Vagina (tissue), 2 donors: ENCODE measurements at regions not wholly inside any gene's neighbourhood (a gene's known extent, or its start where the extent isn't known, plus 50 kb on each side); places are given as distances from the start of the nearest gene placed in this dataset.
A peak's percentile ranks its signal among the peaks of the same experiment; 100 is the strongest.

Experiments used
- DNase-seq, 2 donors: peaks; one replicate each; pipeline ENCODE4 v3.0.0-alpha.2; 2017; ENCODE audit errors: extremely low spot score in 2 of 2
- H3K27ac ChIP-seq: fragments of 200-600 bp; sonication (generic); one replicate; pipeline ENCODE4 v1.5.1; 2019
- H3K27me3 ChIP-seq: fragments of 200-600 bp; sonication (generic); one replicate; pipeline ENCODE4 v1.5.1; 2019
- H3K36me3 ChIP-seq, 2 donors: fragments of 200-600 bp; sonication (generic); one replicate each; pipeline ENCODE4 v1.5.1; 2017 to 2019
- H3K4me1 ChIP-seq: fragments of 200-600 bp; sonication (generic); one replicate; pipeline ENCODE4 v1.5.1; 2019
- H3K4me3 ChIP-seq, 2 donors: fragments of 200-600 bp; sonication (generic); 1 replicate in 1 of 2; 2 replicates in 1 of 2; pipeline ENCODE4 v1.5.1; 2016 to 2019
- H3K9me3 ChIP-seq: fragments of 200-600 bp; sonication (generic); one replicate; pipeline ENCODE4 v1.5.1; 2019
- CTCF ChIP-seq, 3 experiments: fragments of 450-650 bp in 2 of 3; fragments of 200-600 bp in 1 of 3; sonication (generic) in 1 of 3; IDR thresholded peaks; one replicate each; pipeline ENCODE4 v1.5.1; 2017 to 2019; ENCODE audit warnings: antibody characterized with exemption in 3 of 3, mild to moderate bottlenecking in 2 of 3, moderate library complexity in 2 of 3
- POLR2A ChIP-seq, 2 donors: fragments of 450-650 bp; IDR thresholded peaks; one replicate each; pipeline ENCODE4 v1.6.1; 2017; ENCODE audit warnings: antibody characterized with exemption in 2 of 2, mild to moderate bottlenecking in 2 of 2, moderate library complexity in 2 of 2
- POLR2AphosphoS5 ChIP-seq, 2 donors: sonication (generic); formaldehyde crosslinking; IDR thresholded peaks; one replicate each; pipeline ENCODE4 v1.9.0; 2017; ENCODE audit warnings: antibody characterized with exemption in 2 of 2, mild to moderate bottlenecking in 2 of 2, low read depth in 1 of 2; ENCODE audit not compliant: insufficient read depth in 1 of 2
- intact Hi-C: fragments of 100-400 bp; cut with DNase I; formaldehyde crosslinking; loops from one replicate; pipeline ENCODE4 v1.15.1; 2023

- intact Hi-C loops = no loop called here
- no peaks in the 10 kb centered on the region for H3K4me1 ChIP-seq
- no peak overlapping the region for H3K27ac ChIP-seq
- no peaks in the 10 kb centered on the region for H3K27me3 ChIP-seq
- TF ChIP-seq POLR2AphosphoS5 (IDR thresholded peaks at IDR 0.05; ENCODE audit: insufficient read depth in 1 of 2, low read depth in 1 of 2) (no peak), CTCF (IDR thresholded peaks at IDR 0.05) (no peak), POLR2A (IDR thresholded peaks at IDR 0.05) (no peak)
- H3K4me3 ChIP-seq = no peak overlapping the region
- H3K36me3 ChIP-seq = no peaks in the 10 kb centered on the region
- no peak for DNase-seq
- no peaks in the 10 kb centered on the region for H3K9me3 ChIP-seq
Observed at GRCh38 chr2:235113854-235114253, 162.0 kb downstream of the SH3BP4 start.

- no peak for TF ChIP-seq POLR2A (IDR thresholded peaks at IDR 0.05)
- TF ChIP-seq CTCF (IDR thresholded peaks at IDR 0.05) = no peak
- TF ChIP-seq POLR2AphosphoS5 (IDR thresholded peaks at IDR 0.05; ENCODE audit: insufficient read depth in 1 of 2, low read depth in 1 of 2) = no peak
- Histone ChIP-seq H3K9me3 (no peaks in the 10 kb centered on the region), H3K4me1 (no peaks in the 10 kb centered on the region), H3K4me3 (no peak overlapping the region), H3K27me3 (no peaks in the 10 kb centered on the region), H3K36me3 (no peaks in the 10 kb centered on the region), H3K27ac (no peak overlapping the region)
- intact Hi-C loops = no loop called here
- DNase-seq = no peak
Observed at GRCh38 chr2:235114286-235114685, 162.5 kb downstream of the SH3BP4 start.

GRCh38 chr2:235115521-235115920 is 163.7 kb downstream of the SH3BP4 start:
- Histone ChIP-seq H3K36me3 (no peaks in the 10 kb centered on the region), H3K27ac (no peak overlapping the region), H3K4me3 (no peak overlapping the region), H3K9me3 (no peaks in the 10 kb centered on the region), H3K4me1 (no peaks in the 10 kb centered on the region), H3K27me3 (no peaks in the 10 kb centered on the region)
- DNase-seq = no peak
- no peak for TF ChIP-seq POLR2AphosphoS5 (IDR thresholded peaks at IDR 0.05; ENCODE audit: insufficient read depth in 1 of 2, low read depth in 1 of 2)
- no peak for TF ChIP-seq CTCF (IDR thresholded peaks at IDR 0.05)
- no peak for TF ChIP-seq POLR2A (IDR thresholded peaks at IDR 0.05)
- intact Hi-C loops = no loop called here

- Histone ChIP-seq H3K4me1 (no peaks in the 10 kb centered on the region), H3K9me3 (no peaks in the 10 kb centered on the region), H3K27ac (no peak overlapping the region), H3K36me3 (no peaks in the 10 kb centered on the region), H3K27me3 (no peaks in the 10 kb centered on the region), H3K4me3 (no peak overlapping the region)
- DNase-seq = no peak
- TF ChIP-seq POLR2AphosphoS5 (IDR thresholded peaks at IDR 0.05; ENCODE audit: insufficient read depth in 1 of 2, low read depth in 1 of 2) = no peak
- peak; percentile 33 to 75 (median 69) for TF ChIP-seq CTCF (IDR thresholded peaks at IDR 0.05)
- intact Hi-C loops = loop anchor here (2.0 kb wide), 1 partner anchor 572 kb away; no protein-coding TSS in a partner anchor
Observed at GRCh38 chr2:235116885-235117492, 165.2 kb downstream of the SH3BP4 start.

- no peaks in the 10 kb centered on the region for H3K4me1 ChIP-seq
- TF ChIP-seq CTCF (IDR thresholded peaks at IDR 0.05) (no peak), POLR2AphosphoS5 (IDR thresholded peaks at IDR 0.05; ENCODE audit: insufficient read depth in 1 of 2, low read depth in 1 of 2) (no peak), POLR2A (IDR thresholded peaks at IDR 0.05) (no peak)
- DNase-seq = no peak
- H3K36me3 ChIP-seq = no peaks in the 10 kb centered on the region
- H3K27ac ChIP-seq = no peak overlapping the region
- intact Hi-C loops = no loop called here
- H3K27me3 ChIP-seq = no peaks in the 10 kb centered on the region
- H3K4me3 ChIP-seq = no peak overlapping the region
- H3K9me3 ChIP-seq = no peaks in the 10 kb centered on the region
Observed at GRCh38 chr2:235126768-235127167, 175.0 kb downstream of the SH3BP4 start.
